GM18873 (cell line): ENCODE measurements at regions not wholly inside any gene's neighbourhood (a gene's known extent, or its start where the extent isn't known, plus 50 kb on each side); places are given as distances from the start of the nearest gene placed in this dataset.

ENCODE experiments used
- ATAC-seq: cut with Tn5 transposase; IDR thresholded peaks from one replicate; pipeline ENCODE4 v1.9.1; 2021; ENCODE audit warnings: mild to moderate bottlenecking, moderate library complexity, moderate number of reproducible peaks; ENCODE audit not compliant: unreplicated experiment, low FRiP score

GRCh38 chr4:127548990-127549925 lies 83.5 kb upstream of the INTU start:
- ATAC-seq: no peak

- ATAC-seq: no peak
Measured at GRCh38 chr4:127555106-127555505, 77.7 kb upstream of the INTU start.

GRCh38 chr4:127558088-127558487 lies 74.7 kb upstream of the INTU start:
- no peak for ATAC-seq

GRCh38 chr4:127558489-127559407 lies 74.0 kb upstream of the INTU start:
- ATAC-seq: no peak

GRCh38 chr4:127559981-127560380 lies 72.8 kb upstream of the INTU start:
- ATAC-seq: no peak

DNA sequence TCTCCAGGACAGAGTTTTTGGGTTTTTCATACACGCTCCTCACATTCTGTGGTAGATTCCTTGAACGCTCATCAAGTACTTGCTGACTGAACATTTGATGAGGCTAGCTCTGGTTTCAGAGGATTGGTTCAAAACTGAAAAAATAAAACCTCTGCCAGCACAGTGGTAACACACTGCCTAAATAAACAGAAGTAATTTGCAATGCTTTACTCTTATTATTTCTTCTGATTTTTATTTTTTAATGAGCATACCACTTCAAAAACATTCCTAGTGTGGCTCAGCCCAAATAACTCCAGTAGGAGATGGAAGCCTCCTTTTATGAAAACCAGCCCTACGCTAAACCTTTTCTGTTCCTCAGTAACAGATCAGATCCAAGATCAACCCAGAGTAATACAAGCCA lies 72.0 kb upstream of the INTU start:
- ATAC-seq: no peak

DNA sequence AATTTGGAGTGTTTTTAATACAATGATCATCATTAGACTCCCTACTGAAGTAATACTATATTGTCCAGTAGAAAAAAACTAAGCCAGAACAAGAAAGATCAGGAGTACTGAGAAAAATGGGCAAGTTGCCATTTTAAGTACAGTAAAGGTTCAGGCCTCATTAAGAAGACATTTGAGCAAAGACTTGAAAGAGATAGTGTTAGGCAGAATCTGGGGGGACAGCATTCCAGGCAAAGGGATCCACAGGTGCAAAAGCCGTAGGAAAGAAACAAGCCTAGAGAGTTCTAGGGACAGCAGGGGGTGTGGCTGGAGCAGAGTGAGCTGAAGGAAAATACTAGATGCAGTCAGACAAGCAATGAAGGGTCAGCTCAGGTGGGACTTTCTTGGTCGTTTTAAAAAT lies 58.1 kb upstream of the INTU start:
- no peak for ATAC-seq

- ATAC-seq: no peak
Measured at GRCh38 chr4:127575888-127576287, 56.9 kb upstream of the INTU start.

DNA sequence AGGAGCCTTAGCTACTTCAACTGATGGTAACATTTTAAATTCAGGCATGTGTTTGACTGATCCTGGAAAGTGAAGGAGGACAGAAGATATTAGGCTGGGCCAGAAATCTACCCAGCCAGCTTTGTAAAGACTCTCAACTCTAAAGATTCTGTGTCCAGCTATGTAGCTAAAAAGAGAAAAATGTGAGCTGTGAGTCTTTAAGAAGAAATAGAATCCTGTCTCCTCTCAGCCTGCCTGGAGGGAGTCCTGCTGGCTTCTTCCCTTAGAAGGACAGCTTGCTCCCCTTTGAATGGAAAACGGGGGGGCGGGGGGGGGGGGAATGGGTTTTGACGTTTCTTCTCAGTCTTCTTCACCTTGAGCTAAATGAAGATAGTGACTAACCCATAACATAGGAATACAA lies 54.3 kb upstream of the INTU start:
- no peak for ATAC-seq

- no peak for ATAC-seq
Measured at GRCh38 chr4:127578967-127579366, 53.8 kb upstream of the INTU start.

DNA sequence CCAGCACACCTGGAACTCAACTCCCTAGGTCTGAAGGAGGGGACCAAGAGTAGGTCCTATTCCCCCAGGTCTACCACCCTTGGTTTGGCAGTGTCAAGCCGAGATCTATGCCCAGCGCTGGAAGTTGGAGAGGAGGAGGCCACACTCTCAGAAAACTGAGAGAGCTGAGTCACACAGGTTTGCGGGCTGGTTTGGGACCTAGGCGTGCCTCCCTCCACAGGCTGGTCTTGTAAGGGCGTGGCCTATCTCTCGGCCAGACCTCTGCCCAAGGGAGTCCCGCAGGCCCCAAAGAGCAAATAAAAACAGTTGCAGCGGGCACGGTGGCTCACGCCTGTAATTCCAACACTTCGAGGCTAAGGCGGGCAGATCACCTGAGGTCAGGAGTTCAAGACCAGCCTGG lies 52.9 kb upstream of the INTU start:
- no peak for ATAC-seq

DNA sequence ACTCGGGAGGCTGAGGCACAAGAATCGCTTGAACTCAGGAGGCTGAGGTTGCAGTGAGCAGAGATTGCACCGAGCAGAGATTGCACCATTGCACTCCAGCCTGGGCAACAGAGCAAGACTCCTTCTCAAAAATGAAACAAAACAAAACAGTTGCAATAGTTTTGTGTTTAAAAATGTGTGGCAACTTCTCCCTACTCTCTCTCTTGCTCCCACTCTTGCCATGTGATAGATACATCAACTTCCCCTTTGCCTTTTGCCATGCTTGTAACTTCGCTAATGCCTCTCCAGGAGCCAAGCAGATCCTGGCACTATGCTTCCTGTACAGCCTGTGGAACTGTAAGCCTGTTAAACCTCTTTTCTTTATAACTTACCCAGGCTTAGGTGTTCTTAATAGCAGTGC lies 52.5 kb upstream of the INTU start:
- ATAC-seq: no peak

- ATAC-seq: no peak
Measured at GRCh38 chr4:127580891-127581290, 51.9 kb upstream of the INTU start.
